Heart left ventricle (tissue), 13 donors: ENCODE measurements at regions not wholly inside any gene's neighbourhood (a gene's known extent, or its start where the extent isn't known, plus 50 kb on each side); places are given as distances from the start of the nearest gene placed in this dataset.

ENCODE experiments used
- CTCF ChIP-seq, 12 donors: fragments of 200-600 bp; sonication (generic) in 4 of 12; IDR thresholded peaks; one replicate each; pipeline versions ENCODE4 v1.5.0 to v1.8.0; 2018 to 2022; ENCODE audit warnings: antibody characterized with exemption in 12 of 12, mild to moderate bottlenecking in 5 of 12
- POLR2A ChIP-seq, 2 donors: fragments of 450-650 bp; IDR thresholded peaks; one replicate each; pipeline ENCODE4 v1.6.1; 2017; ENCODE audit warnings: antibody characterized with exemption in 2 of 2, mild to moderate bottlenecking in 2 of 2, moderate library complexity in 2 of 2
- donor health status: ischemic (EF 13 %, LVEDD 7.1; RV severe dilation, severe dysfunction).
- donor health status: DM: no; HTN: yes; CAD: no.
- donor health status: DM: no; HTN: no; CAD: no.
- donor health status: ischemic (EF 25% LVEDD 6.9; RV normal size, moderate dysfunction).
- donor health status: ischemic (EF 25% LVEDD 5.7; RV mildly dilated, moderate dysfunction).
- donor health status: ischemic (EF 35%, LVEDD 5.7; RV mildly dilated, moderate dysfunction).
- donor health status: nonischemic (EF 11% LVEDD 7.7; RV severe dilation, severe dysfunction).
- donor health status: DM: yes; HTN: yes; CAD: no.
- donor health status: PGD.
- donor health status: ischemic (EF 29% LVEDD 5.4; RV normal size, mild dysfunction).
- donor health status: nonischemic (EF 23%, LVEDD 6.1; RV moderate dilation, normal function).

DNA sequence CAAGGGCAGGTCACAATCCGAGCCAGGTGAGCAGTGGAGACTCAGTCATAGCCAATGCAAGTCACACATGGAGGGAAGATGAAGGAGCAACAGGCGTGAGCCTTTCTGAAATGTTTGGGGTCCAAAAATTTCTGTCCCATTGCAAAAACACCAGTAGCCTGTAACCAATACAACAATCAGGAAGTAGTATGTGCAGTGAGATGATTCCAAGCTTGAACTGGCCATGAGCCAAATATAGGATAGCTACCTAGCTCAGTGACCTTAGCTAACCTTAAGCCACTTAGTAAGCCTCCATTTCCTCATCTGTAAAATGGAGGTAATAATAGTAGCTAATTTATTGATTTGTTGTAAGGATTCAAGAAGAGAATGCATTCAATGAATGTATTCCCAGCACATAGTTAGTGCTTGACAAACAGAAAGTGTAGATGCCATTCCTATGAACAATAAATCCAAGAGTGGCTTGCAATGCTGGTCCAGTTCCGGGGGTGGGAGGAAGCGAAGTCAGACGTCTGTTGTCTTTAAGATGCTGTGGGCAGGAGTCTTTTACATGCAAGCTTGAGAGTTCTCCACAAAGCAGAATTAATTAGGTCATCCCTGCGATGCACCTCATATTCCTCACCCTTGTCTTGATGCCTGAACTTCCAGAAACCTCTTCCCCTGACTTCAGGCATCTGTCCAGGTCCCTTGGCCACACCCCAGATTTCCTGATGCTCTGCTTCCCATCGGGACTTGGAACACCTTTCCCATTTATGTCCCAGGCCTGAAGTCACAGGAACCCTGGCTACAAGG lies 195.7 kb upstream of the UBL3 start:
- no peak for TF ChIP-seq CTCF (IDR thresholded peaks at IDR 0.05)
- no peak for TF ChIP-seq POLR2A (IDR thresholded peaks at IDR 0.05)
